K562 (cell line): ENCODE measurements at regions not wholly inside any gene's neighbourhood (a gene's known extent, or its start where the extent isn't known, plus 50 kb on each side); places are given as distances from the start of the nearest gene placed in this dataset.

Source experiments
- ATAC-seq: fragments of 200-7000 bp; cut with Tn5 transposase; 3 replicates; pipeline ENCODE4 v1.9.1; 2020; ENCODE audit warnings: moderate library complexity
- BruUV-seq: library from RNA; stranded (reverse); fragments of 400-500 nt; replicated peaks from 2 replicates; lab custom pipeline; 2021; lab: Mats Ljungman, UMichigan
- CTCF ChIA-PET: fragments of 300-600 bp; formaldehyde crosslinking; extraction: SDS; loops from one replicate; lab custom pipeline; 2021; ENCODE audit warnings: low intra/inter-chr PET ratio; lab: Yijun Ruan, JAX
- POLR2A ChIA-PET: fragments of 300-600, 350-650 bp; sonication (Branson Sonifier 250); formaldehyde crosslinking; extraction: SDS; loops from one replicate; lab custom pipeline; 2021; ENCODE audit warnings: antibody characterized with exemption, inconsistent platforms; lab: Yijun Ruan, JAX
- DNase-seq, 4 experiments: peaks; one replicate each; pipeline versions ENCODE4 v3.0.0 to v3.0.0-alpha.2; 2011 to 2018; ENCODE audit warnings: low spot score in 3 of 4, mixed read lengths in 3 of 4; ENCODE audit errors: extremely low read depth in 1 of 4
- FAIRE-seq: peaks from 2 replicates; lab custom pipeline; 2011; peaks lifted over from hg19 to GRCh38; lab: Jason Lieb, UNC
- H2AFZ ChIP-seq: 2 replicates; pipeline ENCODE4 v1.6.0; 2011; ENCODE audit warnings: low read depth, low read length, control low read depth, inconsistent platforms
- H3K27ac ChIP-seq: fragments of 200-600 bp; 3 replicates; pipeline ENCODE4 v1.8.0; 2011; ENCODE audit warnings: low read depth, mild to moderate bottlenecking, control low read depth, inconsistent platforms, low read length, moderate library complexity, mixed read lengths; ENCODE audit errors: extremely low read depth
- H3K27me3 ChIP-seq, 2 experiments: fragments of 300-600 bp in 1 of 2; 2 replicates in 1 of 2; 3 replicates in 1 of 2; pipeline versions ENCODE4 v1.6.0 to v1.8.0; 2011; ENCODE audit warnings: inconsistent platforms in 2 of 2, low read length in 2 of 2, mild to moderate bottlenecking in 1 of 2, mixed read lengths in 1 of 2, moderate library complexity in 1 of 2; ENCODE audit not compliant: control insufficient read depth in 2 of 2, insufficient read depth in 2 of 2
- H3K36me3 ChIP-seq: fragments of 300-600 bp; 3 replicates; pipeline ENCODE4 v1.8.0; 2011; ENCODE audit warnings: mild to moderate bottlenecking, low read length, inconsistent platforms; ENCODE audit not compliant: control insufficient read depth, insufficient read depth
- H3K4me1 ChIP-seq, 2 experiments: fragments of 200-600 bp in 1 of 2; replicated peaks in 1 of 2; 2 replicates in 1 of 2; 3 replicates in 1 of 2; pipeline versions ENCODE4 v1.5.1 to v1.8.0; 2011; ENCODE audit warnings: inconsistent platforms in 2 of 2, low read length in 2 of 2, mild to moderate bottlenecking in 1 of 2, mixed read lengths in 1 of 2, moderate library complexity in 1 of 2; ENCODE audit not compliant: control insufficient read depth in 2 of 2, insufficient read depth in 2 of 2
- H3K4me2 ChIP-seq: 2 replicates; pipeline ENCODE4 v1.6.1; 2011; ENCODE audit warnings: low read length, control low read depth, inconsistent platforms, mixed read lengths; ENCODE audit not compliant: insufficient read depth
- H3K4me3 ChIP-seq: fragments of 200-600 bp; sonication (generic), shearing (Covaris generic); 2 replicates; pipeline ENCODE4 v1.5.1; 2016; ENCODE audit warnings: control low read depth, inconsistent platforms
- H3K79me2 ChIP-seq: fragments of 200-600 bp; 3 replicates; pipeline ENCODE4 v1.8.0; 2011; ENCODE audit warnings: low read length, inconsistent platforms; ENCODE audit not compliant: control insufficient read depth, insufficient read depth
- H3K9ac ChIP-seq, 2 experiments: 2 replicates each; pipeline versions ENCODE4 v1.6.0 to v1.6.1; 2011; ENCODE audit warnings: low read depth in 2 of 2, low read length in 2 of 2, control low read depth in 1 of 2, inconsistent platforms in 1 of 2, mild to moderate bottlenecking in 1 of 2, mixed read lengths in 1 of 2; ENCODE audit not compliant: insufficient read depth in 1 of 2
- H3K9me1 ChIP-seq: one replicate; pipeline ENCODE4 v1.6.0; 2011; ENCODE audit warnings: inconsistent platforms, mild to moderate bottlenecking, low read length, moderate library complexity; ENCODE audit not compliant: control insufficient read depth, insufficient read depth
- H3K9me3 ChIP-seq: replicated peaks from 2 replicates; pipeline ENCODE4 v1.5.1; 2011; ENCODE audit warnings: low read depth, low read length, inconsistent platforms; ENCODE audit not compliant: control insufficient read depth, insufficient read depth
- H4K20me1 ChIP-seq: replicated peaks from 2 replicates; pipeline ENCODE4 v1.6.1; 2011; ENCODE audit warnings: low read length, inconsistent platforms, mixed read lengths; ENCODE audit not compliant: control insufficient read depth, insufficient read depth
- MCM3 ChIP-seq: fragments of 450-650 bp; IDR thresholded peaks from 2 replicates; pipeline ENCODE4 v1.6.1; 2016
- MEF2D ChIP-seq: conservative IDR thresholded peaks from 2 replicates; pipeline ENCODE4 v1.6.1; 2016; ENCODE audit warnings: low read depth, missing genetic modification characterization, missing compliant biosample characterization
- SIN3A ChIP-seq, 2 experiments: fragments of 150-350 bp in 1 of 2; IDR thresholded peaks; 2 replicates each; pipeline ENCODE4 v1.6.1; 2011 to 2016; ENCODE audit warnings: borderline replicate concordance in 2 of 2, low read depth in 2 of 2, low read length in 2 of 2, mild to moderate bottlenecking in 2 of 2, moderate library complexity in 2 of 2; ENCODE audit not compliant: control insufficient read depth in 1 of 2
- SP2 ChIP-seq: IDR thresholded peaks from 2 replicates; pipeline ENCODE4 v1.6.1; 2011; ENCODE audit warnings: mild to moderate bottlenecking, low read depth, low read length, moderate library complexity; ENCODE audit not compliant: poor library complexity, severe bottlenecking; ENCODE audit errors: extremely low read depth
- YY1 ChIP-seq, 3 experiments: IDR thresholded peaks; 2 replicates each; pipeline ENCODE4 v1.6.1; 2011; ENCODE audit warnings: low read length in 2 of 3, mild to moderate bottlenecking in 2 of 3, moderate library complexity in 2 of 3, borderline replicate concordance in 1 of 3, control low read depth in 1 of 3, low read depth in 1 of 3; ENCODE audit not compliant: insufficient read depth in 3 of 3, insufficient replicate concordance in 2 of 3, control insufficient read depth in 1 of 3, insufficient read length in 1 of 3; ENCODE audit errors: extremely low read depth in 1 of 3
- WGBS: fragments of 100-300 bp; shearing (Covaris generic); methylation state at CpG from one replicate; pipeline ENCODE4 v1.1.6; 2016; ENCODE audit warnings: low coverage, mixed read lengths; ENCODE audit not compliant: insufficient coverage; ENCODE audit errors: missing lambda C conversion rate; 5-methylcytosine and 5-hydroxymethylcytosine counted together
- in situ Hi-C: fragments of 300-500 bp; cut with MboI; formaldehyde crosslinking; loops from 4 replicates; pipeline ENCODE4 v1.15.0; 2018; ENCODE audit warnings: inconsistent platforms, mixed read lengths
- intact Hi-C: fragments of 100-400 bp; cut with micrococcal nuclease; formaldehyde crosslinking; loops from 2 replicates; pipeline ENCODE4 v1.14.2; 2022
- TF ChIP-seq, protein P1 (sequence below): fragments of 450-650 bp; IDR thresholded peaks from 2 replicates; pipeline ENCODE4 v1.6.1; 2016; ENCODE audit warnings: missing biosample characterization, missing genetic modification characterization
- TF ChIP-seq, protein P2 (sequence below): sonication (generic); formaldehyde crosslinking; IDR thresholded peaks from 2 replicates; pipeline ENCODE4 v1.8.1; 2023; ENCODE audit warnings: missing genetic modification reagents, mild to moderate bottlenecking, borderline replicate concordance

DNA sequence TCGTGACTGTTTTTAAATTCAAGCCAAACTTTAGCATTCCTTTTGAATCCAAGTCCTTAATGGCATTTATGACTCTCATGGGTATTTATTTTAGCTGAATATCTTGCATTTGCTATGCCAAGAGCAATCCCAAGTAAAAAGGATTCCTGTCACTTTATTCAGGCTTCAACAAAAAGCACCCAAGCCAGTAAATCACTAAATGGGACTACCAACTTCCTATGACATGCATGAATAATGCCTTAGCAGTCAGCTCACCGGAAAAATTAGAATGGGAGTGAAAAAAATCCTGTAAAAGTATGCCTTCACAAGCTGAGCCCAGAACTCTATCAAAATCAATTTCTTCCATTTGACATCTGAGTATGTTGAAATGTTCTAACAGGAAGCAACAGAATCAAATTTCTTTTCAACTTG lies 1297.9 kb downstream of the ROBO2 start:
- in situ Hi-C loops = no loop called here
- H3K9me3 ChIP-seq = no peaks in the 10 kb centered on the region
- no peaks in the 10 kb centered on the region for H3K36me3 ChIP-seq
- no peaks in the 10 kb centered on the region for H4K20me1 ChIP-seq
- TF ChIP-seq, protein P1, sequence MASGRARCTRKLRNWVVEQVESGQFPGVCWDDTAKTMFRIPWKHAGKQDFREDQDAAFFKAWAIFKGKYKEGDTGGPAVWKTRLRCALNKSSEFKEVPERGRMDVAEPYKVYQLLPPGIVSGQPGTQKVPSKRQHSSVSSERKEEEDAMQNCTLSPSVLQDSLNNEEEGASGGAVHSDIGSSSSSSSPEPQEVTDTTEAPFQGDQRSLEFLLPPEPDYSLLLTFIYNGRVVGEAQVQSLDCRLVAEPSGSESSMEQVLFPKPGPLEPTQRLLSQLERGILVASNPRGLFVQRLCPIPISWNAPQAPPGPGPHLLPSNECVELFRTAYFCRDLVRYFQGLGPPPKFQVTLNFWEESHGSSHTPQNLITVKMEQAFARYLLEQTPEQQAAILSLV (tag) = no peak
- TF ChIP-seq MEF2D (tag) (no peak), MCM3 (no peak), SP2 (no peak), SIN3A (IDR thresholded peaks at IDR 0.05; ENCODE audit: borderline replicate concordance in 2 of 2, control insufficient read depth in 1 of 2, low read depth in 2 of 2, low read length in 2 of 2) (no peak), YY1 (IDR thresholded peaks at IDR 0.05; ENCODE audit: borderline replicate concordance in 1 of 3, control insufficient read depth in 1 of 3, extremely low read depth in 1 of 3, insufficient read depth in 3 of 3, insufficient read length in 1 of 3, insufficient replicate concordance in 2 of 3, low read depth in 1 of 3, low read length in 2 of 3) (no peak)
- TF ChIP-seq, protein P2, sequence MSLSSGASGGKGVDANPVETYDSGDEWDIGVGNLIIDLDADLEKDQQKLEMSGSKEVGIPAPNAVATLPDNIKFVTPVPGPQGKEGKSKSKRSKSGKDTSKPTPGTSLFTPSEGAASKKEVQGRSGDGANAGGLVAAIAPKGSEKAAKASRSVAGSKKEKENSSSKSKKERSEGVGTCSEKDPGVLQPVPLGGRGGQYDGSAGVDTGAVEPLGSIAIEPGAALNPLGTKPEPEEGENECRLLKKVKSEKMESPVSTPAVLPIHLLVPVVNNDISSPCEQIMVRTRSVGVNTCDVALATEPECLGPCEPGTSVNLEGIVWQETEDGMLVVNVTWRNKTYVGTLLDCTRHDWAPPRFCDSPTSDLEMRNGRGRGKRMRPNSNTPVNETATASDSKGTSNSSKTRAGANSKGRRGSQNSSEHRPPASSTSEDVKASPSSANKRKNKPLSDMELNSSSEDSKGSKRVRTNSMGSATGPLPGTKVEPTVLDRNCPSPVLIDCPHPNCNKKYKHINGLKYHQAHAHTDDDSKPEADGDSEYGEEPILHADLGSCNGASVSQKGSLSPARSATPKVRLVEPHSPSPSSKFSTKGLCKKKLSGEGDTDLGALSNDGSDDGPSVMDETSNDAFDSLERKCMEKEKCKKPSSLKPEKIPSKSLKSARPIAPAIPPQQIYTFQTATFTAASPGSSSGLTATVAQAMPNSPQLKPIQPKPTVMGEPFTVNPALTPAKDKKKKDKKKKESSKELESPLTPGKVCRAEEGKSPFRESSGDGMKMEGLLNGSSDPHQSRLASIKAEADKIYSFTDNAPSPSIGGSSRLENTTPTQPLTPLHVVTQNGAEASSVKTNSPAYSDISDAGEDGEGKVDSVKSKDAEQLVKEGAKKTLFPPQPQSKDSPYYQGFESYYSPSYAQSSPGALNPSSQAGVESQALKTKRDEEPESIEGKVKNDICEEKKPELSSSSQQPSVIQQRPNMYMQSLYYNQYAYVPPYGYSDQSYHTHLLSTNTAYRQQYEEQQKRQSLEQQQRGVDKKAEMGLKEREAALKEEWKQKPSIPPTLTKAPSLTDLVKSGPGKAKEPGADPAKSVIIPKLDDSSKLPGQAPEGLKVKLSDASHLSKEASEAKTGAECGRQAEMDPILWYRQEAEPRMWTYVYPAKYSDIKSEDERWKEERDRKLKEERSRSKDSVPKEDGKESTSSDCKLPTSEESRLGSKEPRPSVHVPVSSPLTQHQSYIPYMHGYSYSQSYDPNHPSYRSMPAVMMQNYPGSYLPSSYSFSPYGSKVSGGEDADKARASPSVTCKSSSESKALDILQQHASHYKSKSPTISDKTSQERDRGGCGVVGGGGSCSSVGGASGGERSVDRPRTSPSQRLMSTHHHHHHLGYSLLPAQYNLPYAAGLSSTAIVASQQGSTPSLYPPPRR (CRISPR knock-in tag) = no peak
- no peak overlapping the region for H3K9ac ChIP-seq
- DNase-seq (no peak), ATAC-seq (no peak), FAIRE-seq (no peak)
- no peaks in the 10 kb centered on the region for H3K4me1 ChIP-seq
- WGBS = 4% methylated on average over 2 of the region's 2 CpGs
- no peak overlapping the region for H3K4me3 ChIP-seq
- intact Hi-C loops = no loop called here
- no peaks in the 10 kb centered on the region for H3K27me3 ChIP-seq
- BruUV-seq = no TSS peak
- CTCF ChIA-PET = no interaction called here
- POLR2A ChIA-PET = no interaction called here
- no peaks in the 10 kb centered on the region for H3K79me2 ChIP-seq
- no peaks in the 10 kb centered on the region for H3K9me1 ChIP-seq
- H2AFZ ChIP-seq = no peak overlapping the region
- no peak overlapping the region for H3K4me2 ChIP-seq
- no peak overlapping the region for H3K27ac ChIP-seq
